SK-N-MC (cell line): ENCODE measurements at regions not wholly inside any gene's neighbourhood (a gene's known extent, or its start where the extent isn't known, plus 50 kb on each side); places are given as distances from the start of the nearest gene placed in this dataset.

Experiments used
- EZH2 ChIP-seq: fragments of 200-600 bp; sonication (generic); IDR thresholded peaks from one replicate; pipeline ENCODE4 v1.6.1; 2017; ENCODE audit warnings: antibody characterized with exemption
- POLR2AphosphoS5 ChIP-seq: IDR thresholded peaks from 2 replicates; pipeline ENCODE4 v1.6.1; 2012; ENCODE audit warnings: mild to moderate bottlenecking, low read depth, low read length, borderline replicate concordance

- TF ChIP-seq POLR2AphosphoS5, result no peak
- TF ChIP-seq EZH2, result no peak
Measured at GRCh38 chr4:67133162-67133561, 412.1 kb downstream of the CENPC start.
